ENCODE measurements at regions not wholly inside any gene's neighbourhood (a gene's known extent, or its start where the extent isn't known, plus 50 kb on each side); places are given as distances from the start of the nearest gene placed in this dataset.

DNA sequence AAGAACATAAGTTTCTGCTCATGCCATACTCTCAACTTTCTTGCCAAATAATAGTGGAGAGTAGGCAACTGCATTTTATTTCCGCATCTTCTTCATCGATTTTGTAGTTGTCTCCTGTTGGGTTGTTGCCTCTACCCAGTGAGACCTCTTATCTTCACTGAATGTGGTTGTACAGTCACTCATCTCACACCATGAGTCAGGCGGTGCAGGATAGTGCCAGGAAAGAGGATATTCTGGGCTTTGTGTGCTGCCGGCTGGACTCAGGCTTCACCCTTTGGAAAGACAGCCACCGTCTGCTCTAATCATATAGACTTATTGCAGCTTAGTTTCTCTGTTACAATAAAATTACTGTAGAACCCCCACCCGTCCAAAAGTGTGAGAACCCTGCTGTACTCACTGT, 154.3 kb upstream of the USP24 start:
- intact Hi-C loops (cut with DNase I), result no loop called here
- no peaks in the 10 kb centered on the region for H3K27me3 ChIP-seq
- ATAC-seq (no peak), DNase-seq (no peak)
- H3K4me1 ChIP-seq, result no peaks in the 10 kb centered on the region
- no peaks in the 10 kb centered on the region for H3K9me3 ChIP-seq
- H3K4me3 ChIP-seq, result no peak overlapping the region
- no peaks in the 10 kb centered on the region for H3K36me3 ChIP-seq (replicated peaks in 1 of 2; ENCODE audit: insufficient read depth in 1 of 2, low read depth in 2 of 2)
- H3K27ac ChIP-seq, result no peak overlapping the region
- TF ChIP-seq, protein P1, sequence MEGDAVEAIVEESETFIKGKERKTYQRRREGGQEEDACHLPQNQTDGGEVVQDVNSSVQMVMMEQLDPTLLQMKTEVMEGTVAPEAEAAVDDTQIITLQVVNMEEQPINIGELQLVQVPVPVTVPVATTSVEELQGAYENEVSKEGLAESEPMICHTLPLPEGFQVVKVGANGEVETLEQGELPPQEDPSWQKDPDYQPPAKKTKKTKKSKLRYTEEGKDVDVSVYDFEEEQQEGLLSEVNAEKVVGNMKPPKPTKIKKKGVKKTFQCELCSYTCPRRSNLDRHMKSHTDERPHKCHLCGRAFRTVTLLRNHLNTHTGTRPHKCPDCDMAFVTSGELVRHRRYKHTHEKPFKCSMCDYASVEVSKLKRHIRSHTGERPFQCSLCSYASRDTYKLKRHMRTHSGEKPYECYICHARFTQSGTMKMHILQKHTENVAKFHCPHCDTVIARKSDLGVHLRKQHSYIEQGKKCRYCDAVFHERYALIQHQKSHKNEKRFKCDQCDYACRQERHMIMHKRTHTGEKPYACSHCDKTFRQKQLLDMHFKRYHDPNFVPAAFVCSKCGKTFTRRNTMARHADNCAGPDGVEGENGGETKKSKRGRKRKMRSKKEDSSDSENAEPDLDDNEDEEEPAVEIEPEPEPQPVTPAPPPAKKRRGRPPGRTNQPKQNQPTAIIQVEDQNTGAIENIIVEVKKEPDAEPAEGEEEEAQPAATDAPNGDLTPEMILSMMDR (IDR thresholded peaks at IDR 0.05), result no peak
- TF ChIP-seq POLR2A (IDR thresholded peaks at IDR 0.05), result no peak
- 73 to 75% methylated on average over 6 of the region's 6 CpGs for WGBS, 2 donors

DNA sequence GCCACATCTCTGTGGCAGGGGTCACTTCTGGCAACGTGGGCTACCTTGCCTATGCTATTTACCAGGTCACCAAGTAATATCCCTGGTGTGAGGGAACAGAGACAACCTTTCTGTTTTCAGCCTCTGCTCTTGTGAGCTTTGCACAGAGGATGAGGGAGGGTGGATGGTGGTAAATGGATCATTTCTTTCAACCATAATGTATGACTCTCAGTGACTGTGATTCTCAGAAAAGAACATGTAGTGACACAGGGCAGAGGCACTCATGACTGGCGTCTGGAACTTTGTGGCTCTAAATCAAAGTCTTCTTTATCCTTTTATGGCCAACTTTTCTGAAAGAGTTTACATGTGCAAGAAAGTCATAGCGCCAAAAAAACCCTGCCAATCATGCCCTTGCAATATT, 153.5 kb upstream of the USP24 start:
- Histone ChIP-seq H3K27me3 (no peaks in the 10 kb centered on the region), H3K4me3 (no peak overlapping the region), H3K4me1 (no peaks in the 10 kb centered on the region), H3K9me3 (no peaks in the 10 kb centered on the region), H3K27ac (no peak overlapping the region), H3K36me3 (replicated peaks in 1 of 2; ENCODE audit: insufficient read depth in 1 of 2, low read depth in 2 of 2) (no peaks in the 10 kb centered on the region)
- 49 to 58% methylated on average over 3 of the region's 3 CpGs for WGBS, 2 donors
- no peak for TF ChIP-seq POLR2A (IDR thresholded peaks at IDR 0.05)
- TF ChIP-seq, protein P1 (IDR thresholded peaks at IDR 0.05), result no peak
- intact Hi-C loops (cut with DNase I), result no loop called here
- no peak for DNase-seq
- ATAC-seq, result no peak

DNA sequence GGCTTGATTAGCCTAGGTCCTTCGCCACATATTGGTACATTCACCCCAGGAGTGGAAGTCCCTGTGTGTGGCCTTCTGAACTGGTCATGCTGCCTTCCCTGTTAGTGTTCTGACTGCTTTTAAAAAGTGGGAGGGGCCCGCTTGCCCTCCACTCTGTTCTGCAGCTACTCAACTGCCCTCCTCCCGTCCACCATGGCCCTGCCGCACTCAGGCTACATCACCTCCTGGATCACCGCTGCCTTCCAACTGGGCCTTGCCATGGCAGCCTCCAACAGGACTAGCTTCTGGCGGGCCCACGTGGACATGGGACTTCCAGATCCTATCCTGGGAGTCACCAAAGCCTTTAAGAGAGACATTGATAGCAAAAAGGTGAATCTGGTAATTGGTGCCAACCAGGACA, 152.1 kb upstream of the USP24 start:
- no peaks in the 10 kb centered on the region for H3K4me1 ChIP-seq
- intact Hi-C loops (cut with DNase I), result no loop called here
- H3K36me3 ChIP-seq (replicated peaks in 1 of 2; ENCODE audit: insufficient read depth in 1 of 2, low read depth in 2 of 2), result no peaks in the 10 kb centered on the region
- H3K9me3 ChIP-seq, result no peaks in the 10 kb centered on the region
- DNase-seq (no peak), ATAC-seq (no peak)
- 76 to 85% methylated on average over 7 of the region's 7 CpGs for WGBS, 2 donors
- no peak overlapping the region for H3K4me3 ChIP-seq
- no peak overlapping the region for H3K27ac ChIP-seq
- TF ChIP-seq, protein P1 (IDR thresholded peaks at IDR 0.05), result no peak
- TF ChIP-seq POLR2A (IDR thresholded peaks at IDR 0.05), result no peak
- H3K27me3 ChIP-seq, result no peaks in the 10 kb centered on the region

DNA sequence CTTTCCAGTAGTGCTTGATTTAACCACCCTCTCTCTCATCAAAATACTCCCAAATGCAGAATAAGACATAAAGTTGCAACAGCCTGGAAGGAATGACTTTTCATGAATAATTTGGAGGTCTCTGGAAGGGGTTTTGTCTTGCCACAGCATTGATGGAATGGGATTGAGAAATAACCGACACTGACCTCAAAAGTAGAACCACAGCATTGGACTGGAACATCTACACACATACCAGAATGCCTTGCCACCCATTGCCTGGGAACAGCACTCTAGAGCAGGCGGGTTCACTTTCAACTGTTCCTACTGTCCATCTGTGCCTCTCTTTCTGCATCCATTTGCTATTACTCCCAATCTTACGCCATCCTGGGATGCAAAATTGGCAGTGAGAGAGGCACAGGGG, 149.1 kb upstream of the USP24 start:
- 85 to 89% methylated on average over 3 of the region's 3 CpGs for WGBS, 2 donors
- intact Hi-C loops (cut with DNase I), result no loop called here

DNA sequence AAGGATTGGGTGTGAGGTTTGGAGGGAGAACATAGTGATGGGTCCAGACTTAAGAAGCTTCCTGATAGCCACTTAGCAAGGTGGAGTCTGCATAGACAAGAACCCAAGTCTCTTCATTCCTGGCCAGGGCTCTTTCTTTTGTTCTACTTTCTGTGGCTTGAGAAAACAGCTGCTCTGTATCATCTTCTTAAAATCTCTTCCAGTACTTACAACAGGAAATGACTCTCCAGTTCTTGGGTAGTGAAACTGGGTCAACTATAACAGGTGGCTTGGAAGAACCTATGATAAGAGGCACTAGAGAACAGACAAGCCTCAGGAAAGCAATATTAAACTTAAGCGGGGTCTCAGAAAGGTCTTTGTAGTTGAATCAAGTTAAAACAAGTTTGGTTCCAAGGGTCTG, 148.1 kb upstream of the USP24 start:
- TF ChIP-seq, protein P1 (IDR thresholded peaks at IDR 0.05), result no peak
- no peak for TF ChIP-seq POLR2A (IDR thresholded peaks at IDR 0.05)
- 69 to 77% methylated on average over 1 of the region's 1 CpG for WGBS, 2 donors
- DNase-seq (no peak), ATAC-seq (no peak)
- Histone ChIP-seq H3K4me1 (no peaks in the 10 kb centered on the region), H3K27me3 (no peaks in the 10 kb centered on the region), H3K4me3 (no peak overlapping the region), H3K36me3 (replicated peaks in 1 of 2; ENCODE audit: insufficient read depth in 1 of 2, low read depth in 2 of 2) (no peaks in the 10 kb centered on the region), H3K27ac (no peak overlapping the region), H3K9me3 (no peaks in the 10 kb centered on the region)
- intact Hi-C loops (cut with DNase I), result no loop called here

More for the DNA sequence above, 149.1 kb upstream of the USP24 start:
- Histone ChIP-seq H3K27me3 (no peaks in the 10 kb centered on the region), H3K27ac (no peak overlapping the region), H3K4me1 (no peaks in the 10 kb centered on the region), H3K36me3 (replicated peaks in 1 of 2; ENCODE audit: insufficient read depth in 1 of 2, low read depth in 2 of 2) (no peaks in the 10 kb centered on the region), H3K9me3 (no peaks in the 10 kb centered on the region), H3K4me3 (no peak overlapping the region)
- no peak for TF ChIP-seq POLR2A (IDR thresholded peaks at IDR 0.05)
- TF ChIP-seq, protein P1 (IDR thresholded peaks at IDR 0.05), result no peak
- DNase-seq (no peak), ATAC-seq (no peak)
